ENCODE measurements at regions not wholly inside any gene's neighbourhood (a gene's known extent, or its start where the extent isn't known, plus 50 kb on each side); places are given as distances from the start of the nearest gene placed in this dataset.

DNA sequence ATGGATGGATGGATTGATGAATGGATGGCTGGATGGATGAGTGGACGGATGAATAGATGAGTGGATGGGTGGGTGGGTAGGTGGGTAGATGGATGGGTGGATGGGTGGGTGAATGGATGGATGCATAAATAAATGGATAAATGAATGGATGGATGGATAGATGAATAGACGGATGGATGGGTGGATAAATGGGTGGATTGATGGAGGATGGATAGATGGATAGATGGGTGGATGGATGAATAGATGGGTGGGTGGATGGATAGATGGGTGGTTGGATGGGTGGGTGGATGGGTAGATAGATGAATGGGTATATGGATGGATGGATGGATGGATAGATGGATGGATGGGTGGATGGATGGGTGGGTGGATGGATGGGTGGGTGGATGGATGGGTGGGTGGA is 84.9 kb upstream of the ZNF536 start:
- H3K4ac ChIP-seq (ENCODE audit: low read depth, low read length), result no peak overlapping the region
- no peak overlapping the region for H3K18ac ChIP-seq (ENCODE audit: low read depth, low read length)
- no peak overlapping the region for H3K14ac ChIP-seq (replicated peaks; ENCODE audit: low read depth, low read length)
- TF ChIP-seq RAD21 (IDR thresholded peaks at IDR 0.05; ENCODE audit: low read length) (no peak), RCOR1 (IDR thresholded peaks at IDR 0.05; ENCODE audit: insufficient replicate concordance, low read length) (no peak), MAFK (IDR thresholded peaks at IDR 0.05; ENCODE audit: low read depth, low read length) (no peak), RFX5 (IDR thresholded peaks at IDR 0.05; ENCODE audit: low read depth, low read length) (no peak), NFE2L2 (IDR thresholded peaks at IDR 0.05; ENCODE audit: low read depth, low read length) (no peak), POLR2A (IDR thresholded peaks at IDR 0.05; ENCODE audit: low read depth, low read length) (no peak), MXI1 (IDR thresholded peaks at IDR 0.05; ENCODE audit: borderline replicate concordance, low read depth, low read length) (no peak), SMC3 (IDR thresholded peaks at IDR 0.05; ENCODE audit: low read depth, low read length) (no peak), CHD1 (IDR thresholded peaks at IDR 0.05; ENCODE audit: low read depth, low read length) (no peak), MAZ (IDR thresholded peaks at IDR 0.05; ENCODE audit: borderline replicate concordance, low read depth, low read length) (no peak), CEBPB (IDR thresholded peaks at IDR 0.05; ENCODE audit: low read depth, low read length) (no peak), BHLHE40 (IDR thresholded peaks at IDR 0.05; ENCODE audit: low read depth, low read length) (no peak)
- TF ChIP-seq, protein P1, sequence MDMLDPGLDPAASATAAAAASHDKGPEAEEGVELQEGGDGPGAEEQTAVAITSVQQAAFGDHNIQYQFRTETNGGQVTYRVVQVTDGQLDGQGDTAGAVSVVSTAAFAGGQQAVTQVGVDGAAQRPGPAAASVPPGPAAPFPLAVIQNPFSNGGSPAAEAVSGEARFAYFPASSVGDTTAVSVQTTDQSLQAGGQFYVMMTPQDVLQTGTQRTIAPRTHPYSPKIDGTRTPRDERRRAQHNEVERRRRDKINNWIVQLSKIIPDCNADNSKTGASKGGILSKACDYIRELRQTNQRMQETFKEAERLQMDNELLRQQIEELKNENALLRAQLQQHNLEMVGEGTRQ (IDR thresholded peaks at IDR 0.05; ENCODE audit: low read depth, low read length), result no peak
- TF ChIP-seq, protein P2, sequence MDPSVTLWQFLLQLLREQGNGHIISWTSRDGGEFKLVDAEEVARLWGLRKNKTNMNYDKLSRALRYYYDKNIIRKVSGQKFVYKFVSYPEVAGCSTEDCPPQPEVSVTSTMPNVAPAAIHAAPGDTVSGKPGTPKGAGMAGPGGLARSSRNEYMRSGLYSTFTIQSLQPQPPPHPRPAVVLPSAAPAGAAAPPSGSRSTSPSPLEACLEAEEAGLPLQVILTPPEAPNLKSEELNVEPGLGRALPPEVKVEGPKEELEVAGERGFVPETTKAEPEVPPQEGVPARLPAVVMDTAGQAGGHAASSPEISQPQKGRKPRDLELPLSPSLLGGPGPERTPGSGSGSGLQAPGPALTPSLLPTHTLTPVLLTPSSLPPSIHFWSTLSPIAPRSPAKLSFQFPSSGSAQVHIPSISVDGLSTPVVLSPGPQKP (IDR thresholded peaks at IDR 0.05; ENCODE audit: borderline replicate concordance, low read depth, low read length), result no peak
- TF ChIP-seq, protein P3, sequence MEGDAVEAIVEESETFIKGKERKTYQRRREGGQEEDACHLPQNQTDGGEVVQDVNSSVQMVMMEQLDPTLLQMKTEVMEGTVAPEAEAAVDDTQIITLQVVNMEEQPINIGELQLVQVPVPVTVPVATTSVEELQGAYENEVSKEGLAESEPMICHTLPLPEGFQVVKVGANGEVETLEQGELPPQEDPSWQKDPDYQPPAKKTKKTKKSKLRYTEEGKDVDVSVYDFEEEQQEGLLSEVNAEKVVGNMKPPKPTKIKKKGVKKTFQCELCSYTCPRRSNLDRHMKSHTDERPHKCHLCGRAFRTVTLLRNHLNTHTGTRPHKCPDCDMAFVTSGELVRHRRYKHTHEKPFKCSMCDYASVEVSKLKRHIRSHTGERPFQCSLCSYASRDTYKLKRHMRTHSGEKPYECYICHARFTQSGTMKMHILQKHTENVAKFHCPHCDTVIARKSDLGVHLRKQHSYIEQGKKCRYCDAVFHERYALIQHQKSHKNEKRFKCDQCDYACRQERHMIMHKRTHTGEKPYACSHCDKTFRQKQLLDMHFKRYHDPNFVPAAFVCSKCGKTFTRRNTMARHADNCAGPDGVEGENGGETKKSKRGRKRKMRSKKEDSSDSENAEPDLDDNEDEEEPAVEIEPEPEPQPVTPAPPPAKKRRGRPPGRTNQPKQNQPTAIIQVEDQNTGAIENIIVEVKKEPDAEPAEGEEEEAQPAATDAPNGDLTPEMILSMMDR (conservative IDR thresholded peaks at IDR 0.05; ENCODE audit: low read depth, low read length), result no peak
- BruUV-seq (replicated peaks), result no TSS peak
- no peak overlapping the region for H2BK120ac ChIP-seq (ENCODE audit: low read depth, low read length)
- ATAC-seq (ENCODE audit: low read depth), result no peak
- WGBS, 2 experiments (ENCODE audit: extremely low coverage in 2 of 2, insufficient read length in 1 of 2), result 57 to 100% methylated on average over 1 to 2 of the region's 2 CpGs
- intact Hi-C loops (cut with micrococcal nuclease) (no loop called here), dilution Hi-C loops (cut with HindIII; ENCODE audit: low sequenced_read_pairs, unreplicated experiment) (no loop called here), in situ Hi-C loops (cut with MboI; ENCODE audit: low sequenced_read_pairs) (no loop called here)
- no peak for DNase-seq
- no peaks in the 10 kb centered on the region for H3K4me1 ChIP-seq (ENCODE audit: control insufficient read depth, insufficient read depth, low read length)
- H3K27me3 ChIP-seq (ENCODE audit: control insufficient read depth, insufficient read depth, low read length), result no peaks in the 10 kb centered on the region
- no peaks in the 10 kb centered on the region for H3K36me3 ChIP-seq (ENCODE audit: control insufficient read depth, insufficient read depth, low read length)
- no peak overlapping the region for H3K4me3 ChIP-seq (ENCODE audit: insufficient read depth, low read depth, low read length)
- H2AK9ac ChIP-seq (replicated peaks; ENCODE audit: low read depth, low read length, poor library complexity), result no peak overlapping the region
- H3K23ac ChIP-seq (ENCODE audit: low read depth, low read length), result no peak overlapping the region
- no peak overlapping the region for H3K56ac ChIP-seq (ENCODE audit: extremely low read depth, insufficient read depth, low read length)
- no peak overlapping the region for H4K8ac ChIP-seq (ENCODE audit: low read depth in 2 of 2, low read length in 2 of 2)
- no peaks in the 10 kb centered on the region for H4K20me1 ChIP-seq (ENCODE audit: insufficient read depth, low read length)
- CTCF ChIA-PET, result no interaction called here
- no peak overlapping the region for H4K91ac ChIP-seq (ENCODE audit: insufficient read depth, low read depth, low read length)
- H2BK5ac ChIP-seq (ENCODE audit: low read depth, low read length, poor library complexity, severe bottlenecking), result peak overlapping the region; percentile 50
- no peak overlapping the region for H3K4me2 ChIP-seq (ENCODE audit: low read depth, low read length)
- no peak overlapping the region for H2AFZ ChIP-seq (replicated peaks; ENCODE audit: low read length, poor library complexity)
- H2AK5ac ChIP-seq (ENCODE audit: low read depth, low read length), result no peak overlapping the region
- no peak overlapping the region for H3K27ac ChIP-seq (ENCODE audit: insufficient read depth, low read length)
- POLR2A ChIA-PET (ENCODE audit: unreplicated experiment), result no interaction called here
- H3K9me3 ChIP-seq (ENCODE audit: control insufficient read depth, insufficient read depth, low read length), result peaks cover 18% of the 10 kb centered on the region
- H3K79me1 ChIP-seq (ENCODE audit: low read depth in 1 of 2, low read length in 2 of 2), result no peaks in the 10 kb centered on the region
- H2BK20ac ChIP-seq (ENCODE audit: low read depth, low read length), result no peak overlapping the region
- H2BK15ac ChIP-seq (ENCODE audit: low read depth, low read length), result no peak overlapping the region
- H3K9ac ChIP-seq (ENCODE audit: low read depth, low read length), result no peak overlapping the region
- H4K5ac ChIP-seq (ENCODE audit: low read depth, low read length), result no peak overlapping the region
- no peaks in the 10 kb centered on the region for H3K9me1 ChIP-seq (ENCODE audit: insufficient read depth, low read length)

All from IMR-90 (cell line).